ENCODE measurements at regions not wholly inside any gene's neighbourhood (a gene's known extent, or its start where the extent isn't known, plus 50 kb on each side); places are given as distances from the start of the nearest gene placed in this dataset.

- no peak for DNase-seq
Measured at GRCh38 chr2:5530011-5530696, 162.0 kb upstream of the SOX11 start.

GRCh38 chr2:5535301-5535700 is 156.9 kb upstream of the SOX11 start:
- DNase-seq = no peak

GRCh38 chr2:5537180-5537688 is 154.9 kb upstream of the SOX11 start:
- no peak for DNase-seq

- no peak for DNase-seq
Measured at GRCh38 chr2:5538313-5538712, 153.9 kb upstream of the SOX11 start.

- DNase-seq = no peak
Measured at GRCh38 chr2:5538772-5539171, 153.4 kb upstream of the SOX11 start.

GRCh38 chr2:5539282-5540165 is 152.7 kb upstream of the SOX11 start:
- DNase-seq = no peak

GRCh38 chr2:5540856-5541255 is 151.3 kb upstream of the SOX11 start:
- DNase-seq = no peak

GRCh38 chr2:5544205-5544786 is 147.9 kb upstream of the SOX11 start:
- no peak for DNase-seq

GRCh38 chr2:5546181-5546580 is 146.0 kb upstream of the SOX11 start:
- no peak for DNase-seq

GRCh38 chr2:5548991-5549715 is 143.0 kb upstream of the SOX11 start:
- no peak for DNase-seq

- no peak for DNase-seq
Measured at GRCh38 chr2:5549771-5550170, 142.4 kb upstream of the SOX11 start.

GRCh38 chr2:5555636-5556035 is 136.5 kb upstream of the SOX11 start:
- no peak for DNase-seq

GRCh38 chr2:5561006-5561405 is 131.2 kb upstream of the SOX11 start:
- DNase-seq = peak; percentile 50

- no peak for DNase-seq
Measured at GRCh38 chr2:5562426-5562825, 129.8 kb upstream of the SOX11 start.

- no peak for DNase-seq
Measured at GRCh38 chr2:5562865-5563264, 129.3 kb upstream of the SOX11 start.

GRCh38 chr2:5563411-5563810 is 128.8 kb upstream of the SOX11 start:
- DNase-seq = no peak

- DNase-seq = no peak
Measured at GRCh38 chr2:5569256-5569655, 122.9 kb upstream of the SOX11 start.

- no peak for DNase-seq
Measured at GRCh38 chr2:5576015-5576414, 116.2 kb upstream of the SOX11 start.

- DNase-seq = no peak
Measured at GRCh38 chr2:5587766-5588165, 104.4 kb upstream of the SOX11 start.

GRCh38 chr2:5588601-5589000 is 103.6 kb upstream of the SOX11 start:
- DNase-seq = no peak

- no peak for DNase-seq
Measured at GRCh38 chr2:5589183-5589582, 103.0 kb upstream of the SOX11 start.

GRCh38 chr2:5590886-5591285 is 101.3 kb upstream of the SOX11 start:
- peak; percentile 72 for DNase-seq

- DNase-seq = no peak
Measured at GRCh38 chr2:5592916-5593315, 99.3 kb upstream of the SOX11 start.
